ENCODE measurements at regions not wholly inside any gene's neighbourhood (a gene's known extent, or its start where the extent isn't known, plus 50 kb on each side); places are given as distances from the start of the nearest gene placed in this dataset.

GRCh38 chr11:70018816-70019215 lies 59.3 kb upstream of the ANO1 start:
- DNase-seq = no peak
- H3K27me3 Mint-ChIP-seq (ENCODE audit: low read depth) = no peaks in the 10 kb centered on the region

GRCh38 chr11:70019576-70020011 lies 58.5 kb upstream of the ANO1 start:
- Mint-ChIP-seq H3K27me3 (ENCODE audit: low read depth) (no peaks in the 10 kb centered on the region), H3K4me3 (no peak overlapping the region), H3K9me3 (ENCODE audit: insufficient read depth) (no peaks in the 10 kb centered on the region), H3K4me1 (ENCODE audit: low read depth) (peaks cover 3% of the 10 kb centered on the region), H3K36me3 (ENCODE audit: low read depth) (no peaks in the 10 kb centered on the region), H3K27ac (no peak overlapping the region)
- DNase-seq (no peak), ATAC-seq (no peak)
- CTCF ChIA-PET = no interaction called here
- POLR2A ChIA-PET = no interaction called here

More at GRCh38 chr11:70018816-70019215, 59.3 kb upstream of the ANO1 start:
- H3K9me3 Mint-ChIP-seq (ENCODE audit: insufficient read depth) = no peaks in the 10 kb centered on the region
- H3K36me3 Mint-ChIP-seq (ENCODE audit: low read depth) = no peaks in the 10 kb centered on the region
- ChIA-PET CTCF (no interaction called here), POLR2A (no interaction called here)
- peaks cover 3% of the 10 kb centered on the region for H3K4me1 Mint-ChIP-seq (ENCODE audit: low read depth)
- no peak for ATAC-seq
- no peak overlapping the region for H3K27ac Mint-ChIP-seq
- H3K4me3 Mint-ChIP-seq = no peak overlapping the region

- POLR2A ChIA-PET = no interaction called here
- CTCF ChIA-PET = no interaction called here
- Mint-ChIP-seq H3K27me3 (ENCODE audit: low read depth) (no peaks in the 10 kb centered on the region), H3K4me3 (no peak overlapping the region), H3K4me1 (ENCODE audit: low read depth) (peaks cover 3% of the 10 kb centered on the region), H3K9me3 (ENCODE audit: insufficient read depth) (no peaks in the 10 kb centered on the region), H3K27ac (no peak overlapping the region), H3K36me3 (ENCODE audit: low read depth) (no peaks in the 10 kb centered on the region)
- no peak for DNase-seq
- no peak for ATAC-seq
Observed at GRCh38 chr11:70020336-70021214, 57.5 kb upstream of the ANO1 start.

DNA sequence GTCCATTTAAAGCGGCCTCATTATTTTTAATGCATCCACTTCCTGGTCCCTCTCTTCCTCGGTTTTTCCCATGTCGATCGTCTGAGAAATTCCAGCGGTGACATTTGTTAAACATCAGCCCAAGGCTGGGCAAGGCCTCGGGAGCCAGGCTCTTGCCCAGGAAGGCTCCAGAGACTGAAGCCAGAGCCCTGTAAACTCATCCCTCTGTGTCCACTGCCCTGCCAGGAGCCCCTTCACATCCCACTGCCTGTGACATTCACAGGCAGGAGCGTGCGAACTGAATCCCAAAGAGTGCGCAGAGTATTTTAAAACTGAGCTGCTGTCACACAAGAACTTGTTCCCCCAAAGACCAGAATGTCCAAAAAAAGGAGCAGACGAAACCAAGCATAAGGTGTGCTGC lies 56.5 kb upstream of the ANO1 start:
- Mint-ChIP-seq H3K27me3 (ENCODE audit: low read depth) (no peaks in the 10 kb centered on the region), H3K27ac (no peak overlapping the region), H3K4me1 (ENCODE audit: low read depth) (peaks cover 3% of the 10 kb centered on the region), H3K9me3 (ENCODE audit: insufficient read depth) (no peaks in the 10 kb centered on the region), H3K4me3 (no peak overlapping the region), H3K36me3 (ENCODE audit: low read depth) (no peaks in the 10 kb centered on the region)
- DNase-seq (no peak), ATAC-seq (no peak)
- ChIA-PET CTCF (no interaction called here), POLR2A (no interaction called here)

GRCh38 chr11:70024036-70024772 lies 53.9 kb upstream of the ANO1 start:
- DNase-seq (no peak), ATAC-seq (no peak)
- no peaks in the 10 kb centered on the region for H3K36me3 Mint-ChIP-seq (ENCODE audit: low read depth)
- no peak overlapping the region for H3K27ac Mint-ChIP-seq
- ChIA-PET CTCF (no interaction called here), POLR2A (no interaction called here)
- no peaks in the 10 kb centered on the region for H3K9me3 Mint-ChIP-seq (ENCODE audit: insufficient read depth)
- H3K27me3 Mint-ChIP-seq (ENCODE audit: low read depth) = no peaks in the 10 kb centered on the region
- no peaks in the 10 kb centered on the region for H3K4me1 Mint-ChIP-seq (ENCODE audit: low read depth)
- H3K4me3 Mint-ChIP-seq = no peak overlapping the region

GRCh38 chr11:70024773-70025045 lies 53.4 kb upstream of the ANO1 start:
- ChIA-PET CTCF (no interaction called here), POLR2A (no interaction called here)
- Mint-ChIP-seq H3K27ac (no peak overlapping the region), H3K4me1 (ENCODE audit: low read depth) (no peaks in the 10 kb centered on the region), H3K4me3 (no peak overlapping the region), H3K36me3 (ENCODE audit: low read depth) (no peaks in the 10 kb centered on the region), H3K9me3 (ENCODE audit: insufficient read depth) (no peaks in the 10 kb centered on the region), H3K27me3 (ENCODE audit: low read depth) (no peaks in the 10 kb centered on the region)
- DNase-seq = no peak
- no peak for ATAC-seq

DNA sequence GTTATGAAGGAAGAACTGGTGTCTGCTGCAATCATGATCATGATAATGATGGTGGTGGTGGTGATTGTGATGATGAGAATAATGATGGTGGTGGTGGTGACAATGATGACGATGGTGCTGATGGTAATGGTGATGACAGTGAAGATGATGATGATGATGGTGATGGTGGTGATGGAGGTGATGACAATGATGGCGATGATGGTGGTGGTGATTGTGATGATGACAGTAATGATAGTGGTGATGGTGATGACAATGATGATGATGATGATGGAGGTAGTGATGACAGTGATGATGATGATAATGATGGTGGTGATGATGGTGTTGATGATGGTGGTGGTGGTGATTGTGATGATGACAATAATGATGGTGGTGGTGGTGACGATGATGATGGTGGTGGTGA lies 52.8 kb upstream of the ANO1 start:
- no peak for ATAC-seq
- POLR2A ChIA-PET = no interaction called here

GRCh38 chr11:70026012-70026411 lies 52.1 kb upstream of the ANO1 start:
- no peaks in the 10 kb centered on the region for H3K36me3 Mint-ChIP-seq (ENCODE audit: low read depth)
- H3K4me1 Mint-ChIP-seq (ENCODE audit: low read depth) = no peaks in the 10 kb centered on the region
- H3K9me3 Mint-ChIP-seq (ENCODE audit: insufficient read depth) = no peaks in the 10 kb centered on the region
- CTCF ChIA-PET = no interaction called here
- H3K4me3 Mint-ChIP-seq = no peak overlapping the region
- no peak overlapping the region for H3K27ac Mint-ChIP-seq
- H3K27me3 Mint-ChIP-seq (ENCODE audit: low read depth) = no peaks in the 10 kb centered on the region
- POLR2A ChIA-PET = no interaction called here
- ATAC-seq (no peak), DNase-seq (no peak)

More for the DNA sequence above, 52.8 kb upstream of the ANO1 start:
- Mint-ChIP-seq H3K4me1 (ENCODE audit: low read depth) (no peaks in the 10 kb centered on the region), H3K4me3 (no peak overlapping the region), H3K36me3 (ENCODE audit: low read depth) (no peaks in the 10 kb centered on the region), H3K27me3 (ENCODE audit: low read depth) (no peaks in the 10 kb centered on the region), H3K27ac (no peak overlapping the region), H3K9me3 (ENCODE audit: insufficient read depth) (no peaks in the 10 kb centered on the region)
- no peak for DNase-seq
- CTCF ChIA-PET = no interaction called here

DNA sequence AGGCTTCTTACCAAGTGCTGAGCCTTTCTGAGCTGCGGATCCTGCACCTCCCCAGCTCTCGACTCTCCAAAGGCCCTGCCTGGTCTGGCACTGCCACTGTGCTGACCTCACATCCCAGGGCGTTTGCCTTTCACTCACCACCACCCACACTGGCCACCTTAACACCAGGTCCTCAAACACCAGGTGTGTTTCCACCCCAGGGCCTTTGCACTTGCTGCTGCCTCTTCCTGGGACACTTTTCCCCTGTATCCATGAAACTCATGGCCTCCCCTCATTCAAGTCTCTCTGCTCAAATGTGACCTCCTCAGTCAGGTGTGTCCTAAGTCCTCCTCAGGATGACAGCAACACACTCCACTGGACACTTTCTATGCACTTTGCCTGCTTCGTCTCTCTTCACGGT lies 51.4 kb upstream of the ANO1 start:
- H3K4me1 Mint-ChIP-seq (ENCODE audit: low read depth) = no peaks in the 10 kb centered on the region
- H3K36me3 Mint-ChIP-seq (ENCODE audit: low read depth) = no peaks in the 10 kb centered on the region
- DNase-seq (no peak), ATAC-seq (no peak)
- ChIA-PET CTCF (no interaction called here), POLR2A (no interaction called here)
- H3K9me3 Mint-ChIP-seq (ENCODE audit: insufficient read depth) = no peaks in the 10 kb centered on the region
- H3K27me3 Mint-ChIP-seq (ENCODE audit: low read depth) = no peaks in the 10 kb centered on the region
- no peak overlapping the region for H3K4me3 Mint-ChIP-seq
- H3K27ac Mint-ChIP-seq = no peak overlapping the region

DNA sequence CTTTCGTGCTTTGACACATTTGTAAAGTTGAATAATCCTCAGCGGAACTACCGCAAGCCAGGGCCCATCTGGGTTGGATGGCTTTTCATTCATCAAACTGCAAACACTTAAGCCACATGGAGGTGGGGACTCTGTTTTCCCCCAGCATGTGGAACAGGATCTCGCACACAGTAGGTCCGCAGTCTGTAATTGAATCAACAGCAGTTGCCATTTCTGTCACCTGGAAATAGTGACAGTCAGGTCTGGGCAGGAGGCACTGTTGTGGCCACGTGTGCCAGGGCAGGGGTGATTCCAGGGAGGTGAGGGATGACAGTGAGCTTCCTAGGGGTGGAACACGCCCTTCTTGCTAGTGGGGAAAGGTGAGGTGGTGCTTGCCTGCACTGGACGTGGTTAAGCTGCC lies 50.7 kb upstream of the ANO1 start:
- H3K27ac Mint-ChIP-seq = no peak overlapping the region
- POLR2A ChIA-PET = no interaction called here
- DNase-seq (no peak), ATAC-seq (no peak)
- CTCF ChIA-PET = no interaction called here
- no peaks in the 10 kb centered on the region for H3K4me1 Mint-ChIP-seq (ENCODE audit: low read depth)
- no peak overlapping the region for H3K4me3 Mint-ChIP-seq
- no peaks in the 10 kb centered on the region for H3K36me3 Mint-ChIP-seq (ENCODE audit: low read depth)
- no peaks in the 10 kb centered on the region for H3K9me3 Mint-ChIP-seq (ENCODE audit: insufficient read depth)
- no peaks in the 10 kb centered on the region for H3K27me3 Mint-ChIP-seq (ENCODE audit: low read depth)

GRCh38 chr11:70028147-70028855 lies 49.8 kb upstream of the ANO1 start:
- ATAC-seq (no peak), DNase-seq (no peak)
- Mint-ChIP-seq H3K9me3 (ENCODE audit: insufficient read depth) (no peaks in the 10 kb centered on the region), H3K4me1 (ENCODE audit: low read depth) (no peaks in the 10 kb centered on the region), H3K4me3 (no peak overlapping the region), H3K27ac (no peak overlapping the region), H3K27me3 (ENCODE audit: low read depth) (no peaks in the 10 kb centered on the region), H3K36me3 (ENCODE audit: low read depth) (no peaks in the 10 kb centered on the region)
- POLR2A ChIA-PET = no interaction called here
- CTCF ChIA-PET = no interaction called here
